ENCODE measurements at regions not wholly inside any gene's neighbourhood (a gene's known extent, or its start where the extent isn't known, plus 50 kb on each side); places are given as distances from the start of the nearest gene placed in this dataset.

DNA sequence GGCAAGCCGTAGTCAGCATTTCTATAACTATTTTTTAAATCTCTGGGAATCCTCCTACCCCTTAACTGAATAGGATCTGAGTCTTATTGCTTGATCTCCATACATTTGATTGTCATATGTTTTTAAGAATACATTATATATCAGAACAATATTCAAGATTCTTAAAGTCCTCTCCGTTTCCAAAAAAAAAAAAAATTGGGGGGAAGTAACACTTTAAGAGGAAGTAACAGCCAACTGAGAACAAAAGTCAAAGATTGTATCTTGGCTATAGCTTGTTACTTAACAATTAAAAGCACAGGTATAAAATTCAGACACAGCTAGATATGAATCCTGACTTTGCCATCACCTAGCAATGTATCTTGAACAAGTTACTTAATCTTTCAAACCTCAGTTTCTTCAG, 169.9 kb upstream of the ADO start:
- DNase-seq = no peak

DNA sequence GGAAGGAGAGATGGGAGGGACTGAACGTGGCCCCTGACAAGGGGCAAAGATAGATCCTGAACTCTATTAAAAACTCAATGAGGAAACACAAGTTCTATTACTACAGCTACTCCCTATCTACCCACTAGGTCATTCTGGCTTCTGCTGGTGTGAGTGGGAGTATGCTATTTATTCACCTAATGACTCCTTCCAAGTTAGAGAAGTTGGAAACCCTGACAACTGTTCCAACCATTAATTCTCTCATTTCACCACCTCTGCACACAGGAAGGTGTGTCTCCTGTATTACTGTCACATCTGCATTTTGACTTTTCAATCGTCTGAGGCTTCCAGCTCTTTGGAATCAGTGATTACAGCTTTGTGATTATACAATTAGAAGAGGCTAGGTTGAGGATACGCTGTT, 169.4 kb upstream of the ADO start:
- DNase-seq = no peak

GRCh38 chr10:62636825-62637248, 167.7 kb upstream of the ADO start:
- no peak for DNase-seq

DNA sequence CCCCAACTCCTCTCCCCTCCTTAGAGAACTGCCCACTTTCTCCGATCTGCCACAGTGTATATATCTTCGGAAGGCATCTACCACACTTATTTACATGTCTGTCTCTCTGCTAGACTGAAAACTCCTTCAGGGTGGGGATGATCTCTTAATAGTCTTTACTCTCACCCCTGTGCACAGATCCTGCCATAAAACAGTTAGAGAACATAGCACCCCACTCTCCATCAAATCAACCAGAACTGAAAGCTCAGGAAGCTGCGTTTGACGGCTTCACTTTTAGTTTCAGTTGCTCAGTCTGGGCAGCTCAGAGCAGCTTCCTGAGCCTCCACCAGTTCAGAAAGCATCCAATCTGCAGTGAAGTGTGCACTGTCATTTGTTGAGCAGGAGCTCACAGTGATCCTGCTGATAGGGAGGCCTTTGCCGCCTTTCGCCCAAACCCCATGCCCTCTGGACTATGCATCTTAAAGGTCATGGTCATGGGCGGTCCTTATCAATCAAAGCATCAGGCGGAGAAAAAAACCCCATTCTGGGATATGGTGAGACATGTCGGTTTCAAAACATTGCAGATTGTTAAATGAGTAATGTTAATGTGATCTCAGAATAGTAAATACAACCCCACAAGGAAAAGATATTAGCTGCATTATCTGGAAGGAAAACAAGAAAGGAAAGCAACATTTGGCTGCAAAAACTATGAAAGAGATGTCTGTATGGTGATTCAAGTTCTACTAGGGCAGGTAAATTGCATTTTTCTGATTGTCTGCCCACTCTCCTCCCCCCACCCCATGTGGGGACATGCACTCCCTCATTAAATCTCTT, 167.1 kb upstream of the ADO start:
- DNase-seq = peak; percentile 63 to 67

- DNase-seq = no peak
Observed at GRCh38 chr10:62638062-62638477, 166.4 kb upstream of the ADO start.

GRCh38 chr10:62639144-62639543, 165.4 kb upstream of the ADO start:
- DNase-seq = no peak

DNA sequence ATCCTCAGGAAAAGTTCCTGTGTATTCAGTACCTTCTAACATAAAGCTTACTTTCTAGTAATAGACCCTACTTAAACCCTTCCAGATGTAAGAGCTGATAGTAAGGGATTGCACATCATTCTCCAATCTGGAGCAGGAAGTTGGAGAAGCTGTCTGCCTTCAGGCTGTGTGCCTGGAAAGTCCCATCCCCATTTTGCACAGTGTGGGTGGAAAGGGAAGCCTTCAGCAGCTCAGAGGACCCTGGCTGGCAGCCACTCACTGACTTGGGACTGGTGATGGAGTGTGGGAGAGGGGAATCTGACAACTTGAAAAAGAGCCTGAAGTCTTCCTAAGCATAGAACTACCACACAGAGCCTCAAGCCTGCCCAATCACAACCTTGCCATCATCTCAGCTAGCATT, 164.1 kb upstream of the ADO start:
- DNase-seq = no peak

- no peak for DNase-seq
Observed at GRCh38 chr10:62643606-62644587, 160.6 kb upstream of the ADO start.

DNA sequence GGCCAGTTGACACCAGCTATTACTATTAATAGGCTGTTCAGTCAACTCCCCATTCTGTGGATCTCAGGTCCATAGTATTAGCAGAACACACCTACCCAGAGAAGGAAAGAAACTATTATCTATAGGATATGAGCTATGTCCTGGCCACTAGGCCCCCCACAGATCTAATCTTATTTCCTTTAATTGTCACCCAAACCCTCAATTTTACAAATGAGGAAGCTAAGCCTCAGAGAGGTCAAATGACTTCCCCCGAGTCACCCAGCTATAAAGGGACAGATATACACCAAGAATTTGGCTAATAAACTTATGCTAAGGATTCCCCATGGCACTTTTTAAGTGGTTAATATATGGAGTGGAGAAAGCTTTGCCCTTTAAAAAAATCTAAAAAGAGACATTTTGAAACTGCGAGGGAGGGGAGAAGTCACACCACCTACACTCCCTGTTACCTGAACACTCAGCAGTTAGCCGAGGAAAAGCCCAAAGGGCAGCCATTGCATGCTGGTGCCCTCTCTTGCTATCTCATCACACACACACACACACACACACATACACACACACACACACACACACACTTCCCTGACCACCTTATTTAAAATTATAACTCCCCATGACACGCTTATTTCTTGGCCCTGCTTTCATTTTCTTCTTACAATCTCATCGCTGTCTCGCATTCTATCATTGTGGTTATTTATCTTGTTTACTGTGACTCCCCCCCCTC, 157.0 kb upstream of the ADO start:
- peak in 1 of 2 donors; percentile 25 for DNase-seq

GRCh38 chr10:62648921-62649320, 155.6 kb upstream of the ADO start:
- DNase-seq = no peak

DNA sequence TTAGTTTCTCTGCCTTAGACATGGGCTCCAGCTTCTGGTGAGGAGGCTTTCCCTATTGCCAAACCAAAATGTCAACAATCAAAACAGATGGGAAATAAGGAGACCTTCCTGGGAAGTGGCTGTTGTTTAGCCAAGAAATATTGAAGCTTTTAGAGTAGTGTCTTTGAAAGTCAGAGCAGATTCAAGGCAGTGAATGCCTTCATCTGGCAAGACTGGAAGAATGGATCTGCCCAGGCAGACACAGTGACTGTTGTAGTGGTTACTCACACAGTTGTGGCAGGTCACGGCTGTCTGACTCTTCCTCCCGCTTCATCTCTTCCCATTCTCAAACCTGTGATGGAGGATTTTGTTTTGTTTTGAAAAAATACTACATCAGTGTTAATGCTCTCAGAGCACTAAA, 154.1 kb upstream of the ADO start:
- DNase-seq = no peak

DNA sequence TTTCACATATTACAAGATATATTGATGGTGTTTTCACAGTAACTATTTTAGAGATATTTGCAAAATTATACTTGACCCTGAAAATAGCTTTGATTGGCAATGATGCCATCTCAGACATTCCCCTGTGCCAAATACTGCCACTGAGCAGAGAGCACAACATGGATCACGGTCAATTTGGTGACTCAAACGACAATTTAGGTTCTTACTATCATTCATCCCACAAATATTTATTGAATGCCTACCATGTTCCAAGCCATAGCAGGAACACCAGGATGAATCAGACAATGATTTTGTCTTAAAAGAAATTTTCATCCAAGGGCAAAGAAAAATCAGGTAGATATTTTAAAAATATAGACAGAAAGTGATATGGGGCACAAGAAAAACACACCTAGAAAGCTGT, 153.2 kb upstream of the ADO start:
- no peak for DNase-seq

DNA sequence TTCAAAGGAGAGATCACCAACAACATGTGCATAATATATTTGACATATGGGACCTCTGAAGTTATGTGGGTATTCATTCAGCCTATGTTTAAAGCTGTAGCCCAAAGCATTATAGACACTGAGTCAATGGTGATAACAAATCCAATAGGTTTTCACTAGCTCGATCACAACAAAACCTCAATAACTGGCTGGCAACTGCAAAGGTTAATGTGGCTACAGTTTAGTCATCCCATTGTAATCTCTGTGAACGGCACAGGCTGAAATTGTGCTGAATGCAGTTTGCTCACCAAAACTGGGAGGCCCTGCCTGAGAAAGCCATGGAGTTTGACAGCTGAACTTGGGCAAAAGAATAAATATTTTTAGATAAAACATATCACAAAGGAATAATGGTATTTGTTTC, 152.4 kb upstream of the ADO start:
- DNase-seq = no peak

GRCh38 chr10:62652564-62652963, 152.0 kb upstream of the ADO start:
- DNase-seq = no peak

GRCh38 chr10:62653254-62653653, 151.3 kb upstream of the ADO start:
- no peak for DNase-seq

DNA sequence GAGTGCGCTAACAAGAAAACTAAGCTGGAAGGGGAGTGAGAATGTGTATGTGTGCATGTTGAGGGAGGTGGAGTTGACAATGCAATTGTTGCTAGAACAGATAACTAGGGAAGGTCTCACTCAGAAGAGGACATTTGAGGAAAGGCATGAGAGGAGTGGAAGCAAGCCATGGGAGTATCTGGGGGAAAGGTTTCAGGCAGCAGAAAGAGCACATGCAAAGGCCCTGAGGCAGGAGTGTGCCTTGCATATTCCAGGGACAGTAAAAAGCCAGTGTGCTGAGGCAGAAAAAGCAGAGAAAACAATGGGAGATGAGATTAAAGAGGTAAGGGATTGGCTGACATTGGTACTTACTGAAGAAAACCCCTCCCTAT, 149.6 kb upstream of the ADO start:
- DNase-seq = no peak

- DNase-seq = no peak
Observed at GRCh38 chr10:62655337-62655994, 149.1 kb upstream of the ADO start.

GRCh38 chr10:62657244-62657835, 147.2 kb upstream of the ADO start:
- DNase-seq = no peak

- DNase-seq = no peak
Observed at GRCh38 chr10:62658516-62658915, 146.0 kb upstream of the ADO start.

DNA sequence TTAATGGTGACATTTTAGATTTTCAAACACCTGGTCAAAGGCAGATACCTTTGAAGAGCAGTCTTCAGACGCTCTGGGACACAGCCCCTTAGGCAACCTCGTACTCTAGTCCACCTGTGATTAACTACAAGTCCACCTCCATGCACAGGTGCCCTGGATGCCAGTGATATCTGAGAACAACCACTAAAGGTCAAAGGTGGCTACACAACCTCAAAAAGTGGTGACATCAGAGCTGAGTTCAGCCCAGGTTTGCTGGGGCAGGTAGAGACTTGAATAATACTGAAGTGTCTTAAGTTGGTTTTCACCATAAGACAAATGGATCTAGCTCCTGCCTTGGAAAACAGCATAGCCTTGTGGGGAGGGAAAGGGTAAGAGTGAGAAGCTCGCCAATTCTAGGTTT, 143.4 kb upstream of the ADO start:
- DNase-seq = no peak

DNA sequence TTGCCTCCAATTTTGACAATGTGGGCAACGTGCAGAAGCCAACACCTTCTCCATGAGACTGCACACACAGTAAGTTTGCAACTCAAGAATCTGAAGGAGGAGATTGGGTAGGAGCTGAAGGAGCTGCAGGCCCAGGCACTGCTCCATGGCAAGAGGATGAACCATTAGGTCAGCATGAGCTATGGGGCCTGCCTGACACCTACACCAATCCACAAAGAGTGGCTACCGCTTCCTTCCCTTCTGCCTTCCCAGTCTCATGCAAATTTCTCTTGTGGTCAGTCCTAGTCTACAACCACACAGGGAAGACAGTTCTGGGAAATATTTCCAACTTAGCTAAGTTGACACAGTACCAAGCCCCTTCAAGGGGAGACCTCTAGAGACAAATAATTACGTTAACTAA, 142.0 kb upstream of the ADO start:
- DNase-seq = no peak

- no peak for DNase-seq
Observed at GRCh38 chr10:62665771-62666170, 138.7 kb upstream of the ADO start.

Measured in activated CD4-positive, alpha-beta T cell treated with anti-CD3 and anti-CD28 coated beads for 4 hours (primary cell).